Loucy (cell line): ENCODE measurements at regions not wholly inside any gene's neighbourhood (a gene's known extent, or its start where the extent isn't known, plus 50 kb on each side); places are given as distances from the start of the nearest gene placed in this dataset.
"Not testable (repeated sequence)": the region's sequence is repeated elsewhere in the genome, so short reads cannot be mapped to it uniquely, and the experiment has no call there.

Source experiments
- H2AFZ ChIP-seq: fragments of 200-600 bp; sonication (generic); 2 replicates; pipeline ENCODE4 v1.6.0; 2016; ENCODE audit warnings: antibody characterized with exemption, mild to moderate bottlenecking, low read length, moderate library complexity
- H3F3A ChIP-seq: fragments of 200-600 bp; 2 replicates; pipeline ENCODE4 v1.6.0; 2016; ENCODE audit warnings: antibody characterized with exemption, low read depth, mild to moderate bottlenecking
- H3K27me3 ChIP-seq: fragments of 200-600 bp; sonication (generic); 2 replicates; pipeline ENCODE4 v1.6.1; 2014; ENCODE audit warnings: low read length, mild to moderate bottlenecking; ENCODE audit not compliant: insufficient read depth, poor library complexity, severe bottlenecking
- H3K36me3 ChIP-seq: fragments of 200-600 bp; sonication (generic); 2 replicates; pipeline ENCODE4 v1.6.1; 2016; ENCODE audit warnings: low read length; ENCODE audit not compliant: insufficient read depth
- H3K4me1 ChIP-seq: fragments of 200-600 bp; sonication (generic); 2 replicates; pipeline ENCODE4 v1.5.1; 2014; ENCODE audit warnings: low read length, mild to moderate bottlenecking; ENCODE audit not compliant: insufficient read depth, poor library complexity, severe bottlenecking
- H3K4me2 ChIP-seq: fragments of 200-600 bp; sonication (generic); 2 replicates; pipeline ENCODE4 v1.6.0; 2014; ENCODE audit warnings: antibody characterized with exemption, low read length, low read depth, mild to moderate bottlenecking; ENCODE audit not compliant: poor library complexity, severe bottlenecking
- H3K4me3 ChIP-seq: fragments of 200-600 bp; sonication (generic); 2 replicates; pipeline ENCODE4 v1.5.1; 2014; ENCODE audit warnings: low read length, mild to moderate bottlenecking, mixed read lengths; ENCODE audit not compliant: poor library complexity, severe bottlenecking
- H3K79me2 ChIP-seq: fragments of 200-600 bp; sonication (generic); 2 replicates; pipeline ENCODE4 v1.6.1; 2014; ENCODE audit warnings: low read length; ENCODE audit not compliant: insufficient read depth
- H3K9ac ChIP-seq: fragments of 200-600 bp; sonication (generic); 2 replicates; pipeline ENCODE4 v1.6.0; 2014; ENCODE audit warnings: mild to moderate bottlenecking, low read depth, low read length, moderate library complexity; ENCODE audit not compliant: poor library complexity, severe bottlenecking
- H3K9me2 ChIP-seq: fragments of 200-600 bp; sonication (generic); replicated peaks from 2 replicates; pipeline ENCODE4 v1.6.1; 2016; ENCODE audit warnings: low read depth, low read length, mixed read lengths
- H3K9me3 ChIP-seq: fragments of 200-600 bp; sonication (generic); 2 replicates; pipeline ENCODE4 v1.6.1; 2014; ENCODE audit warnings: mild to moderate bottlenecking, antibody characterized with exemption, low read length, low read depth; ENCODE audit not compliant: insufficient read depth
- H4K20me1 ChIP-seq: fragments of 200-600 bp; sonication (generic); 2 replicates; pipeline ENCODE4 v1.6.0; 2014; ENCODE audit warnings: antibody characterized with exemption, low read length, mild to moderate bottlenecking; ENCODE audit not compliant: insufficient read depth, poor library complexity, severe bottlenecking
- CTCF ChIP-seq: fragments of 200-600 bp; sonication (generic); conservative IDR thresholded peaks from 2 replicates; pipeline ENCODE4 v1.5.1; 2014; ENCODE audit warnings: mild to moderate bottlenecking, antibody characterized with exemption, low read length
- EZH2phosphoT487 ChIP-seq: fragments of 200-600 bp; IDR thresholded peaks from 2 replicates; pipeline ENCODE4 v1.6.1; 2018; ENCODE audit warnings: antibody characterized with exemption, mild to moderate bottlenecking, moderate library complexity, borderline replicate concordance

- no peak overlapping the region for H3K4me3 ChIP-seq
These were observed 961.1 kb downstream of the TBC1D32 start for GRCh38 chr6:120373185-120373584.

GRCh38 chr6:120363429-120363828 is 970.9 kb downstream of the TBC1D32 start:
- Histone ChIP-seq H3K27me3 (no peaks in the 10 kb centered on the region), H2AFZ (no peak overlapping the region), H3K79me2 (no peaks in the 10 kb centered on the region), H3K36me3 (no peaks in the 10 kb centered on the region), H3K4me1 (no peaks in the 10 kb centered on the region), H3K9ac (no peak overlapping the region), H3K9me2 (no peaks in the 10 kb centered on the region), H3F3A (no peaks in the 10 kb centered on the region), H4K20me1 (no peaks in the 10 kb centered on the region), H3K4me2 (no peak overlapping the region), H3K4me3 (no peak overlapping the region), H3K9me3 (peaks cover 6% of the 10 kb centered on the region; the same call in 1 of the 2 replicates)
- TF ChIP-seq EZH2phosphoT487 (no peak), CTCF (no peak)

More at GRCh38 chr6:120373185-120373584, 961.1 kb downstream of the TBC1D32 start:
- Histone ChIP-seq H3F3A (no peaks in the 10 kb centered on the region), H3K4me1 (no peaks in the 10 kb centered on the region), H3K9ac (no peak overlapping the region), H4K20me1 (no peaks in the 10 kb centered on the region), H3K27me3 (no peaks in the 10 kb centered on the region), H3K36me3 (no peaks in the 10 kb centered on the region), H2AFZ (no peak overlapping the region), H3K79me2 (no peaks in the 10 kb centered on the region), H3K4me2 (no peak overlapping the region), H3K9me3 (no peaks in the 10 kb centered on the region), H3K9me2 (no peaks in the 10 kb centered on the region)
- TF ChIP-seq CTCF, result no peak
- TF ChIP-seq EZH2phosphoT487, result no peak

DNA sequence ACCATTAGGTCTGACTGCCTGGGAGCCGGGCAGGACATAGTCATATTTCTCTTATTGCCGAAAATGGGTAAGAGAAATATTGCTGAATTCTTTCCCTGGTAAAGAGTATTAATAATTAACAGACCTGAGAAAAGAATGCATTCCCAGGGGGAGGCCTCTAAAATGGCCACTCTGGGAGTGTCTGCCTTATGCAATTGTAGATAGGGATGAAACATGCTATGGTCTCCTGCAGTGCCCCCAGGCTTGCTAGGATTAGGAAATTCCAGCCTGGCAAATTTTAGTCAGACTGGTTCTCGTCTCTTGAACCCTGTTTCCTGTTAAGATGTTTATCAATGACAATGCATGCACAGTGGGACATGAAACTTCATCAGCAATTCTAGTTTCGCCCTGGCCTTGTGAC is 975.7 kb downstream of the TBC1D32 start:
- not testable (repeated sequence) for H3K9ac ChIP-seq, H3K27me3 ChIP-seq, H3K4me1 ChIP-seq, H3K9me2 ChIP-seq, H2AFZ ChIP-seq, H3K9me3 ChIP-seq, H3K4me2 ChIP-seq, H3K36me3 ChIP-seq, H3K79me2 ChIP-seq, H4K20me1 ChIP-seq, H3K4me3 ChIP-seq, H3F3A ChIP-seq

DNA sequence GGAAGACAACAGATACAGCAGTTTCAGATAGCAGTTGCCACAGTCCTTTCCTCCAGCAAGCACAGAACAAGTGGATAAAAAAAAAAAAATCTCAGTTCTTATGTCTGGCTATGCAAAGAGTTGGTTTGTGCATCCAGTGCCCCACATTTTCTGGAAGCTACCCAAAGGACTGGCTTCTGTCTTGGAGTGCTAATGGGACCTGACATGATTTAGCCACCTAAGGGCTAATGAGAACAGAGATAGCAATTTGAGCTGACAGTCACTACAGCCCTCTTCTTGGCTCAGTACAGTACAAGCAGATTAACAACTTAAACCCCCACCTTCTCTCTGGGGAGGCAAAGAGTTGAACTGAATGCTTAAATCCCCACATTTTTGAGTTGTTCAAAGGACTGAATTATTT is 976.8 kb downstream of the TBC1D32 start:
- no peaks in the 10 kb centered on the region for H3K9me2 ChIP-seq
- no peak overlapping the region for H2AFZ ChIP-seq
- H4K20me1 ChIP-seq, result no peaks in the 10 kb centered on the region
- H3K4me3 ChIP-seq, result no peak overlapping the region
- H3K27me3 ChIP-seq, result no peaks in the 10 kb centered on the region
- TF ChIP-seq CTCF (no peak), EZH2phosphoT487 (no peak)
- H3K4me1 ChIP-seq, result peaks cover 11% of the 10 kb centered on the region
- H3K79me2 ChIP-seq, result no peaks in the 10 kb centered on the region
- no peaks in the 10 kb centered on the region for H3F3A ChIP-seq
- no peak overlapping the region for H3K4me2 ChIP-seq
- H3K9me3 ChIP-seq, result peaks cover 6% of the 10 kb centered on the region; the same call in 1 of the 2 replicates
- no peak overlapping the region for H3K9ac ChIP-seq
- H3K36me3 ChIP-seq, result no peaks in the 10 kb centered on the region
